Ammon's horn (tissue), 1 donor: ENCODE measurements at regions not wholly inside any gene's neighbourhood (a gene's known extent, or its start where the extent isn't known, plus 50 kb on each side); places are given as distances from the start of the nearest gene placed in this dataset.
A peak's percentile ranks its signal among the peaks of the same experiment; 100 is the strongest.

ENCODE experiments used
- DNase-seq: peaks from one replicate; pipeline ENCODE4 v3.0.0-alpha.2; 2016; ENCODE audit warnings: low spot score

DNA sequence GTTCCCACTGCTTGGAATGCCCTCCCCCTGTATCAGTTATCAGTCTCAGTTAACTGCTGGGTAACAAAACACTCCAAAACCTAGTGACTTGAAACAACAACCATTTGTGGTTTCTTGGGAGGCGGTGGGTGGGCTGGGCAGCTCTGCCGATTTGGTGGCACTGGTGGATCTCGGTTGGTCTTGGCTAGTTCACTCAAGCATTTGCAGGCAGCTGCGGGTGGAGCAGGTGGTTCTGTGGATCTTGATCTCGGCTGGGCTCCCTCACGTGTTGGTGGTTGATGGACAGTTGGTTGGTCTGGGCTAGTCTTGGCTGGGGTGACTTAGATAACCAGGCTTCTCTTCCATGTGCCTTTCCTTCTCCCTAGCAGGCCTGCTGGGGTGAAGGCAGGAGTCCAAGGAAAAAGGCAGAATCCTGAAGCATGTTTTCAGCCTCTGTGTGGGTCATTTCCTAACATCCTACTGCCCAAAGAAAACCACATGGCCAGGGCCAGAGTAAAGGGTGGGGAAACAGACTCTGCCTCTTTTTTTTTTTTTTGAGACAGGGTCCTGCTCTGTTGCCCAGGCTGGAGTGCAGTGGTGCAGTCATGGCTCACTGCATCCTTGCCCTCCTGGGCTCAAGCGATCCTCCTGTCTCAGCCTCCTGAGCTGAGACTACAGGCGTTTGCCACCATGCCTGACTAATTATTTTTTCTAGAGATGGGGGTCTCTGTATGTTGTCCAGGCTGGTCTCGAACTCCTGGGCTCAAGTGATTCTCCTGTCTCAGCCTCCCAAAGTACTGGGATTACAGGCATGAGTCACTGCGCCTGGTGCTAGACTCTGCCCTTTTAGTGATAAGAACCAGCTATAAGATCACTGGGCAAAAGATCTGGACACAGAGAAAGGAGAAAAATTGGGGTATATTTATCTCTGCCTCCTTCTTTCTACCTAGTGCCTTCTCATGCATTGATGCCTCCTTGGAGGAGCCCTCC is 183.7 kb downstream of the RGS3 start:
- no peak for DNase-seq

DNA sequence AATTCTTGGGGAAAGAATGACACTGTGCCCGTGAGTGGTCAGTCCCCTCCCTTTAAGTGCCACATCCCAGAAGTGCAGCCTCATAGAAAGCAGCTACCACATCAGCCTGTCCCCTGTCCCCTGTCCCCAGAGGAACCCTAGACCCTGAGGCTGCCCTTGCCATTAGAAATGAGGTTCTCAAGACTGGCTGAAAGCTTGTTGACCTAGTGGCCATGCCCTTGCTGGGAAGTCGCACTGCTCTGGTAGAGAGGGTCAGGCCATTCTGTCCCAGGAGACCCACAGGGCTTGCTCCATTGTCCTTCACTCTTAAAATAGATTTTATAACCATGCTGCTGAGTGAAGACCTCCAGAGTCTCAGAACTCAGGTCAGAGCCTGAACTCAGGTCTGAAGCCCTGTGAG is 184.5 kb downstream of the RGS3 start:
- no peak for DNase-seq

DNA sequence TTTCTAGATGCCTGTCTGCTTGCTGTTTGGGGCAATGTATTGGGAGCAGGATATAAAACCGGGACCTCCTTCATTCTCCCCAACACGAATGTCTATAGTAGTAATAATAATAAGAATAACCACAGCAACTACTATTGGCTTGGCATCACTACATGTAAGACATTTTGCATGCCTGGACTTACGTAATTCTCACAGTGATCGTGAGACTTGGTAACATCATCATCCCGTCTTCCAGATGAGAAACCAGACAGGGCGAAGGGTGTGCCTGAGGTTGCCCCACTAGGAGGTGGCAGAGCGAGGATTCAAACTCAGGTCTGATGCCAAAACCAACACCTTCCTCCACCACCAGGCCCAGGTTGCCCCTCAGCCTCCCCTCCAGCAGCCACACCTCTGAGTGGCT is 185.1 kb downstream of the RGS3 start:
- DNase-seq = no peak

DNA sequence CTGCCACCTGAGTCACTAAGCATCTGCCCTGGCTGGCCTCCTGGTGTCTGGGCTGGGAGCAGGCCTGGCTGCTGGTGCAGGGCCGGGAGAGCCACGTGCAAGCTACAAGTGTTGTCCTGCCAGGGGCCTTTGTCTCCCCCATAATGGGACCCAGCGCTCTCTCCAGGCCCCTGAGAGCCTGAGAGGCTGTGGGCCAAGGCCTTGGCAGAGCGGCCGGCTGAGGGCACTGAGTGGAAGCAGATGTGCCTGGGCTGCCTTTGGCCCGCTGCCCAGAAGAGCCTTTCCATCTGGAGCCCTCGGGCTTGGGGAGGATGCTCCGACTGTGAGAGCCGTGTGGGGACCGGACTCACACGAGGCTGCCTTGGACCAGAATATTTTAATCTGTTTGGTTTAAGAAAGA is 185.5 kb downstream of the RGS3 start:
- DNase-seq = peak; percentile 95

DNA sequence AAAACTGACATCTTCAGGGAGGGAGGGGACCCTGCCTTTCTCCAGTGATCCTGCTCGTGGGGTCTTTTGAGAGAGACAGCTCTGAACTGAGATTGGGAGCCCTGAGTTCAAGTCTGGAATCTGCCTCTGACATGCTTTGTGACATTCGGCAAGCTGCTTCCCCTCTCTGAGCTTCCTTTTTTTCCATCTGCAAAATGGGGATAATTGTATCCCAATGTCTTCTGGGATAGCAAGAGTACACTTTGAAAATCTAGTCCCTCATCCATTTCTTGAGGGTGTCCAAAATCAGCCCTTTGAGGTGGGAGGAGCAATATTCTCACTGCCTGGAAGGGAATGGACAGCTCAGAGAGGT is 186.3 kb downstream of the RGS3 start:
- DNase-seq = no peak

DNA sequence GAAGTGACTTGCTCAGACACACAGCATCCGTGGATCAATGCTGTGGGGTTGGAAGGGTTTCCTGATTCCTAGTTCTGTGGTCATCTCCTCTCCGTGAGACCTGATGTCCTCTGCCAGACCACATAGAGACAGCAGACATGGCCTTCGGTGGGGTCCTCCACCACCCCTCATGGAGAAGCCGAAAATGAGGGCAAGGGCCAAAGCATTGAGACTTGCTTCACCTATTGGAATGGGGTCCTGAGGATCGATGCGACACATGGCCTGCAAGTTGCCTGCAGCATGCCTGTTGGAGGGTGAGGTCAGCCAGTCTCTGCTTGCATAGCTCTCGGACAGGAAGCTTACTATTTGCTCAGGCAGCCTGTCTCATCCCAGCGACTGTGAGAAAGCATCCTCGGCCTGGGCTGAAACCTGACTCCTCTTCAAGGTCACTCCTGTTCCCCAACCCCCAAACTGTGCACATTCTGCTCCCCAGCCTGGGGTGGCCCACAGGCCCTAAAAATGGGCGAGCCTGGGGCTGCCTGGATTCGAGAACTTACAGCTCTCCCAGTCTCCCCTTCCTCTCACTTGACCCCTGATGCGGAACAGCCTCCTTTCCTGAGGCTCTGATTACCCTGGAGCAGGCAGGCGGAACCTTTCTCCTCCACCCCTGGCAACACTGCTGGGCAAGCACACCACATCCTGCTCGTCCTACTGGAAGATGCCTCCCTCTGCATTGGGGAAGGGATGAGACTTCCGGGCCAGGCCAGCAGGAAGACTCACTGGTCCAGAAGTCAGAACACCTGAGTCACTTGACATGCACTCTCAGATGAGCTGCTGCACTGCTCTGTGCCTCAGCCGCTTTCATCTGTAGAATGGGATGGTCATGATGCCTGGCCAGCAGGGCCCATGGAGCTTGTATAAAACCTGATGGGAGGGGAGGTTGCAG is 186.9 kb downstream of the RGS3 start:
- no peak for DNase-seq

DNA sequence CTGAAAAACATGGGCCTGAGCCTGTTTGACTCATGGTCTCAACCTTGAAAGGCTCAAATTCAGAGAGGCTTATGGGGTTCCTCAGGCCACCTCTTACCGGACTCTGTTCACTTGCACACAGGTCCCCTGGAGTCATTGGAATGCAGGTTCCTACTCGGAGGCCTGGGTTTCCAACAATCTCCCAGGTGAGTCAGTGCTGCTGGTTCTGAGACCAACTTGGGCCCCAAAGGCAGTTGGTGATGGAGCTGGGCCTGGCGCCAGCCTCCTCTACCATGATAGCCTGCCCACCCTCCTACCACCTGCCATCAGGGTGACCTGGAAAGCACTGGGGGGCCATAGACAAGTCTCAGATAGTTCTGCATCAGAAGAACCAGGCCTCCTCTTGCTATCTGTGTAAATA is 188.4 kb downstream of the RGS3 start:
- DNase-seq = no peak

DNA sequence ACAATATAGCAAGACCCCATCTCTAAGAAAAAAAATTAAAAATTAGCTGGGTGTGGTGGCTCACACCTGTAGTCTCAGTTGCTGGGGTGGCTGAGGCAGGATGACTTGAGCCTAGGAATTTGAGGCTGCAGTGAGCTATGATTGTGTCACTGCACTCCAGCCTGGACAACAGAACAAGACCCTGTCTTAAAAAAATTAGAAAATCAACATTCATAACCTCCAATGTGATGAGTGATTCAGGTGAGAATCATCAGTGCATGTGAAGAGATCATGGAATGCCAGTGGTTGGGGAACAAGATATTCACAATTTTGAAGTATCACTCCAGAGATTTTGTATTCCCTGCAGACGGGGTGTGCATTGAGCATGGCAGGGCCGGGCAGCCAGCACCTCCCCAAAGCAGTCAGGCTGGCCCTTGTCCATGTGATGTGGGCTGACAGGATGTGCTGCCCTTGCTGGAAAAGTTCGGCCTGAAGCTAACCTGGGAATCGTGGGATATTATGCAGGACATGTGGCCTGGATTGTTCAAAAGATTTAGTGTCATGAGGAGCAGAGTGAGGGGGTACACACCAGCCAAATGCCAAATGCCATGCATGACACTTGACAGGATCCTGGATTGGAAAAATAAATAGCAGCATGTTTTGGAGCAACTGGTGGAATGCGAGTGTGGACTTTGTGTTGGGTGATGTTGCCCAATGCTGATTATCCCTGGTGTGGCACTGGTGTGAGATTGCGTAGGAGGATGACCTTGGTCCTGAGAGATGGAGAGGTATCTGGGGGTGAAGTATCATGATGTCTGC is 189.0 kb downstream of the RGS3 start:
- no peak for DNase-seq

DNA sequence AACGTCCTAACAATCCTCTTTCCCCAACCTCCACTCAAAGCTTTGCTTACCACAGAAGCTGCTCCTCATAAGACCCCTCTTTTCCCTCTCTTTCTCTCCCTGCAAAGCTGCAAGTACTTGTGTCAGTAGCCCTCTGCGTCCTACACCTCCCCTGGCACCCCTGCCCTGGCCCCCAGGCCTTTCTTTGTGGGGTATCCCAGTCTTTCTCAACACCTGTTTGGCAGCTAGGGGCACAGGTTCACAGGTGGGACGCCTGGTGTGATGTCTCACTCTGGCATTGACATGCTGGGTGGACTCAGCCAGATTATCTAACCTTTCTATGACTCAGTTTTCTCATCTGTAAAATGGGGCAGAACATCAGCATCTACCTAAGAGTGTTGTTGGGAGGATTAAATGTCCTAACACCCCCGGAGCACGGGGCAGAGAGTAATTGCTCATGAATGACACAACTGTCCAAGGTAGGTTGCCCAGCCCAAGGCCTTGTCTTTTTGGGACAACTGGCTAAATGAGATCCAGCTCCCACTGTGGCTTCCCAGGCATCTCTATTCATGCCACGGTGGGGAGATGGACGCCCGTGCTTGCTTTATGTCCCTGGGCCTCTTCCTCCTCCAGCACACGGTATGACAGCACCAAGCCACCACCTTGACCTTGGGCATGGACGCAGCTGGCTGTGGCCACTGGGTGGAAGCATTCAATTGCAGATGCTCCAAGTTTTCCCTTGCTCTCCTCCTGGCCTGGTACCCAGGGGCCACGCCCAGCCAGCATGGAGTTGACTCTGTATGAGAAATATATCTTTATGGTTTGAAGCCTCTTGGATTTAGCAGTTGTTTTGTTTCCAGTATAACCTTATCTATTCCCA is 190.4 kb downstream of the RGS3 start:
- DNase-seq = no peak

DNA sequence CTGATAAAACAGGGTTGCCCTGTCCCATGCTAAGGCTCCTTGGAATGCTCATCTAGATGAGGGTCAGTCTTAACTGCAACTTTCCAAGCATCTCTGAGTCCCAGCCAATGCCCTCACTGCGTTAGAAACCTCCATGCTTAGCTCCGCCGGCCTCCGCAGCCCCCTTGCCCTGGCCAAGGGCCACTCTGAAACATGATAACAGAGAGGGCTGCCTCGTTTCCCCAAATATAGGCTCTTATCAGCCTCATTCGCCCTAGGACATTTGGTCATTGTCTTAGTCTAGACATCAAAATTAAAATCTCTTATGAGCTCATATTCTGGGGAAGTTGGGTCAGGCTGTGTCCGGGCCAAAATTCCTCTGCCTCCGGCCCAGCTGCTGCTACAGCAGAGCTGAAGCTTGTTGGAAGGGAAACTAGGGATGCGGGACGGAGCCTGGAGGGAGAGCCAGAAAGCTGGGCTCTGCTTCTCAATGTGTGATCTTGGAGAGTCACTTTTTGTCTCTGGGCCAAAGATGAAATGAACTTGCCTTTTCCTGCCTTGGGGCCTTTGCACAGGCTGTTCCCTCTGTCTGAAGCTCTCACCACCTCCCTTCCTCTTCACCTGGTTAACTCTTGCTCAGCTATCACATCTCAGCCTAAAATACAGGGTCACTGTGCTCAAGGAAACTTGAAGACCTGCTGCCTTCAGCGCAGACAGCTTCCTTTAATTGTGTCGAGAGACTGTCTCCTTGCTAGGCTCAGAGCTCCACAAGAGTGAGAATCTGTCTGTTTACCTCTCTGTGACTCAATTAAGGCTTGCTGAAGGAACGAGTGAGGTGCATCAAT is 191.3 kb downstream of the RGS3 start:
- no peak for DNase-seq

DNA sequence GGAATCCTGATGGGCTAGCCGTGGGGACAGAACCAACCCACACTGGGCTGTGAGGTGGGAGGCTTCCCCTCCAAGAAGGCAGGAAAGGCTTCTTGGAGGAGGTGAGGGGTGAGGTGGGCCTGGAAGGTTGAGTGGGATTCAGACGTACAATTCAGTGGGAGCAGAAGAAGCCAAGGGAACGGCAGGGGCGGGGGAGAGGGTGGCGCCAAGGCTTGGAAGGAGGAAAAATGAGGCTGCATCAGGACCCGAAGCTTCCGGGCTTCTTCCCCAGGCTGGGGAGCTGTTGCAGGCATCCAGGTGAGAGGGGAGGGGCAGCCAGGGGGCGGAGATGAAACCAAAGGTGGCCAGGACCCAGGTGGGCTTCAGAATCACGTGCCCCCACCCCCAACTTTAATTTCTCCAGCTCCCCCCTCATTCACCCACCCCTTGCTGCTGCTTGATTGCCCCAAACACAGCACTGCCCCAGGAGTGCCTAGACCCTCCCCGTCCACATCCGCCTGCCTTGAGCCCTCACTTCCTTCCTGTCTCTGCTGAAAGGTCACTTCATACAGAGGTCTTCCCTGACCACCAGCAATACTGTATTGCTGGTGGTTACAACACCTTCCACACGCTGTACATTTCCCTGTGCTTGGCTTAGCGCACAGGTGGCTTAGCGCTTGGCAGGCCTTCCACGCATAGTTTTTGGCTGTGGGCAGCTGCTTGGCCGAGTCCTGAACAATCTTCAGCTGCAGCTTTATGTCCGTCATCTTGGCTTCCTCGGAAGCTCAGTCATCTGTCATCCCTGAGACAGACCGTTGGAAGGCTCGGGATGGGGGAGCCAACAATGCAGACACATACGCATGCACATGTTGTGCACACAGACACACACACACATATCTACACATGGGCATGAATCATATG is 193.5 kb downstream of the RGS3 start:
- no peak for DNase-seq

DNA sequence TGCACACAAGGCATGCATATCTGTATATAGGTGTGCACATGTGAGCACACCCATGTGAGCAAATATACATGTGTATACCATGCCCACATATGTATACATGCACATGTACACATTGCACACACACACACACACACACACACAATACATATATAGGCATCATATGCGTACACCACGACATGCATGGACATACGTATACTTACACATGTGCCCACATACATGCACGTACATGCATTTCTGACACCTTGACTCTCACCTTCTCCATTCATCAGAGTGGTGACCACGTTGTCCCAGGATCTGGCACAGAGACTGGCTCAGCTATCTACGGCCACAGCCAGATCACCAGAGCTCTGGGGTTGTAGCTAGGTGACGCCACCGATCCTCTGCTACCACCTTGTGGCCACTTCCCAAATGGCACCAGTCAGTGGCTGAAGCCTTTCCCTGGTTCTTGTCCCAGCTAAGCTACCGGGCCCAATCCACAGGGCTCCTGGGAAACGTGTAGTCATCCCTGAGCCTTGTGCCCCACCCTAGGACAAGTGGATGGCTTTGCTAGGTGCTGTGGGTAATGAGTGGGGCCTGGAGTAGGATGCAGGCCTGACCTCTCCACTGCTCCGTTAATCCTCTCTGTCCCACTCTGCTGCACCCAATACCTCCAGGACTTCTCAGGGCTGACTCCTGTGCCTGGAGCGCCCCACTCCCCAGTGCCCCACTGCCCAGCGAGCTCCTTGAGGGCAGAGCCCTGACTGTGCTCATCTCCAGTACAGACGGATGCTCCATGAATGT is 194.4 kb downstream of the RGS3 start:
- DNase-seq = peak; percentile 93

DNA sequence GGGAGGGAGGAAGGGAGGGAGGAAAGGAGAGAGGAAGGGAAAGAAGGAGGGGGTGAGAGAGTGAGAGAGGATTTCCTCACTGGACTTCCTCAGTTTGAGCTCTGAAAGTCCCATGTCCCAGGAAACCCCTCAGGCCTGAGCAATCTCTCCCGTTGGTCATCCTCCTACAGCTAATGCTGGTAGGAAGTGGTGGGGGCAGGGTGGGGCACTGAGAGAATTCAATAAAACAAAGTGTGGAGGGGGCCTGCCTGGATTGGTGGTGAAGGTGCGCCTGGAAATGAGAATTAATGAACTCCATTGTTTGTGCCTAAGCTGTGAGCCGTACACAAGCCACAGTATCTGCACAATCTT is 195.0 kb downstream of the RGS3 start:
- DNase-seq = no peak

DNA sequence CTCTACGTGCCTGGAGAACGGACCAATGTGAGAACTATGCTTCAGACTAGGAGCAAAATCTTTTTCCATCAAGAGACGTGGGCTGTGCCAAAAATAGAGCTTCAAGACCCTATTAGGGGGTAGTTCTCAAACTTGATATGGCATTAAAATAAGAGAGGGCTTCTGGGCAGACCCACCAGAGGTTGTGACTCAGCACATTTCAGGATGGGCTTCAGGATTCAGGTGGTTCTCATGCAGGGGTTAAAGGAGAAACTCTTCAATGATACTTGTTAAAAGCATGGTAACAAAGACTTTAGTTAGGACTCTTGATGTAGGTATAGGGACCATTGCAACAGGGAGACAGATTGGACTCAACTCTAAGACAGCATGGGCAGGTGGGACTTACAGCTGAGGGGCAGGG is 195.5 kb downstream of the RGS3 start:
- no peak for DNase-seq

DNA sequence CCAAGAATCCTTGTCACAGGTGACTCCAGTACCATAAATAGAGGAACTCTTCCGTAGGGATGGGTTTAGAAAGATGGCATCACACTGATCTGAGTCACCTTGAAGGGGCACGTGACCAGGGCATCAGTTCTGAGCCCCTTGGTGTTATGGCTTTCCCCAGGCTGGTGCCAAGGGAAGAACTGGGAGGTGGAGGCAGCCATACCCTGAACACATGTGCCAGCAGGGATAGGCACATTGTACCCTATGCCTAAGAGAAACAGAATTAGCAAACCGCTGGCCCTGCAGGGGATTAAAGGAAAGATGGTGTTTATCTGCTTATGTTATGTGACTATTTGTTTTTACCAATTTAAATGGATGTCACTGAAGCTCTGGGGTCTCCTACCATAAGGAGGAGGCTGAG is 196.2 kb downstream of the RGS3 start:
- no peak for DNase-seq

DNA sequence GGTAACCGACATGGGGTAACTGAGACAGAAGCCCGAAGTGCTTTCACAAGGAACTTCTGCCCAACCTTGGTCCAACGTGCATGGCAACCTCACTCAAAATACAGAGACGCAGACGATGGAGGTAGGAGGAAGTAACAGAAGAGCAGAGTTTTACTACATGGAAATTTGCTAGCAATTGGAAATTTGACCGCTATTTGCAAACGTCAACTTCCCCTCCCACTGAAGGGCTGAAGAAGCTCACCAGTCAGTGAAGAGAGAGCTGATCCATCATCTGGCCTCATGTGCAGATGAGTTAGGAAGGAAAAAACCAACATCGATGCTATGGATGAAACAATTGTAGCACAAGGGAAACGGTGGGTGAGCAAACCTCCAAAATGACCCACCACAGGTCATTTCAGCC is 196.7 kb downstream of the RGS3 start:
- DNase-seq = no peak

DNA sequence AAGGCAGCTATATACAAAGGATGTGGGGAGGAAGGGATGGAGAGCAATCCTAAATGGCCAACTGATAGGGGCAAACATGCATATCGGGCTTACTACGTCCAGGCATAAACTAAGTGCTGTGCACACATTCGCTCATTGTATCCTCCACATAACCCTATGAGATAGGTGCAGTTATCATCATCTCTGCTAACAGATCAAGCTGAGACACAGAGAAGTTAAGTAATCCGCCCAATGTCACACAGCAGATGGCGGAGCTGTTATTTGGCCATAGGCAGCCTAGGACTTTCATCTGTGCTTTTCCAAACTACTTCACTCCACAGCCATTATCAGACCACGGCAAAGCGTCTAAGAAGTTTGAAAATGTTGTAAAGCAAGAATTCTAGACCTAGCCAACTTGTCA is 197.5 kb downstream of the RGS3 start:
- DNase-seq = no peak

DNA sequence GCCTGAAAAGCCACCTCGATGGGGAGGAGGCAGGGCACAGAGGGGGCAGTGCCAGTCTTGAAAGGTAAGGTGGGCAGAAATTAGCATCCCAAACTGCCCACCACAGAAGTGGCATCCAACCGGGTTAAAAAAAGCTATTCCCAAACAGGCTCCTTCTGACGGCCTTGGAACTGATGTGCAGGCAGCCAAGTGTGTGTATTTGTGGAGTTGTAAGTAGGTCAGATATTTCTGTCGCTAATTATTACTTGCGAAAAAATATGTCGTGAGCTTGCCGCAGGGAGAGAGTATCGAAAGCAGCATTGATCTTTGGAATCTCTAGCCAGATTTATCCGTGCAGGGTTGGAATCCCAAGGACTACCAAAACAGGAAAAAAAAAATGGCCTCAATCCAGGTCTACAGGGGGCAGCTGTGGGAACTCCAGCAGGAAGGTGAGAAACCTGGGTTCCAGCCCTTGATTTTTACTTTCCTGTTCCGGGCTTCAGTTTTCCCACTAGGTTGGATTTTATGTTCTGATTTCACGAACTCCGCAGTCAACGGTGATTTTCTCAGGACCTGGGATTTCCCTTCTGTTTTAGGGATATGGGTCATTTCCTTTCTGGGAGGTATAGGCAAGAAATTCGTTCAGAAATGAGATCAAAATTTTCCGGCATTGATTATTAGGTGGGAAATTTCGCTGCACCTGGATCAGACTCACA is 200.8 kb downstream of the RGS3 start:
- no peak for DNase-seq
